OCI-LY3 (cell line): ENCODE measurements at regions not wholly inside any gene's neighbourhood (a gene's known extent, or its start where the extent isn't known, plus 50 kb on each side); places are given as distances from the start of the nearest gene placed in this dataset.

ENCODE experiments used
- CTCF ChIP-seq: fragments of 200-600, 300-600 bp; sonication (generic); IDR thresholded peaks from 2 replicates; pipeline ENCODE4 v1.5.1; 2014; ENCODE audit warnings: antibody characterized with exemption, low read length, low read depth
- EZH2phosphoT487 ChIP-seq: fragments of 200-600 bp; shearing (Covaris generic); IDR thresholded peaks from 2 replicates; pipeline ENCODE4 v1.6.1; 2018; ENCODE audit warnings: antibody characterized with exemption, mixed run types, low read depth

GRCh38 chr11:29786092-29786491 is 230.7 kb downstream of the KCNA4 start:
- TF ChIP-seq CTCF (no peak), EZH2phosphoT487 (no peak)
